ENCODE measurements at regions not wholly inside any gene's neighbourhood (a gene's known extent, or its start where the extent isn't known, plus 50 kb on each side); places are given as distances from the start of the nearest gene placed in this dataset.
"Not testable (repeated sequence)": the region's sequence is repeated elsewhere in the genome, so short reads cannot be mapped to it uniquely, and the experiment has no call there.

DNA sequence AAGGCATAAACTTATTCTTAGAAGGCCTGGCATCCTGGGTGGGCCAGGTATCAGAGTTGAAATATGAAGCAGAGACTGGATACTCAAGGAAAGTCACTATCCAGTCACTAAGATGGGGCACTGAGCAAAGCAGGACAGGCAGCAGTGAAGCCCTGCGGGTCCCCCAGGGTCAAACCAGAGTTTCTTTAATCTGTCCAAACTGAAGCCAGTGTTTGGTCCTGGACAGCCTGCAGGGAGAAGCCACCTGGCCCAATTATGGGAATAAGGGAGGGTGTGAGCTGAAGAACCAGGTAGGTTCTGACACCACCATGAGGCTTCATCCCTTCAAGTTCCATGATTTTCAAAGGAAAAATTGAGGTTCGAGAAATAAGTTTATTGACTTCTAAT, 109.7 kb upstream of the FOXN2 start:
- Histone ChIP-seq H3K27me3 (ENCODE audit: control insufficient read depth in 2 of 2, insufficient read depth in 2 of 2, low read length in 2 of 2) (no peaks in the 10 kb centered on the region), H3K4me1 (ENCODE audit: control insufficient read depth in 2 of 2, insufficient read depth in 2 of 2, low read length in 2 of 2) (no peaks in the 10 kb centered on the region), H3K4me3 (ENCODE audit: low read length in 2 of 2) (no peak overlapping the region), H3K36me3 (ENCODE audit: control insufficient read depth in 2 of 2, insufficient read depth in 2 of 2, low read length in 2 of 2) (no peaks in the 10 kb centered on the region), H3K9me3 (ENCODE audit: control insufficient read depth in 2 of 2, low read length in 2 of 2) (no peaks in the 10 kb centered on the region), H3K27ac (ENCODE audit: low read depth in 2 of 2, low read length in 2 of 2) (no peak overlapping the region), H3K9ac (ENCODE audit: low read depth in 1 of 2, low read length in 2 of 2) (no peak overlapping the region)

GRCh38 chr2:48205137-48205798, 109.2 kb upstream of the FOXN2 start:
- Histone ChIP-seq H3K27me3 (ENCODE audit: control insufficient read depth in 2 of 2, insufficient read depth in 2 of 2, low read length in 2 of 2) (no peaks in the 10 kb centered on the region), H3K36me3 (ENCODE audit: control insufficient read depth in 2 of 2, insufficient read depth in 2 of 2, low read length in 2 of 2) (no peaks in the 10 kb centered on the region), H3K9ac (ENCODE audit: low read depth in 1 of 2, low read length in 2 of 2) (peak overlapping the region in 1 of 2 donors; percentile 10), H3K9me3 (ENCODE audit: control insufficient read depth in 2 of 2, low read length in 2 of 2) (no peaks in the 10 kb centered on the region), H3K4me1 (ENCODE audit: control insufficient read depth in 2 of 2, insufficient read depth in 2 of 2, low read length in 2 of 2) (no peaks in the 10 kb centered on the region), H3K27ac (ENCODE audit: low read depth in 2 of 2, low read length in 2 of 2) (no peak overlapping the region), H3K4me3 (ENCODE audit: low read length in 2 of 2) (no peak overlapping the region)

DNA sequence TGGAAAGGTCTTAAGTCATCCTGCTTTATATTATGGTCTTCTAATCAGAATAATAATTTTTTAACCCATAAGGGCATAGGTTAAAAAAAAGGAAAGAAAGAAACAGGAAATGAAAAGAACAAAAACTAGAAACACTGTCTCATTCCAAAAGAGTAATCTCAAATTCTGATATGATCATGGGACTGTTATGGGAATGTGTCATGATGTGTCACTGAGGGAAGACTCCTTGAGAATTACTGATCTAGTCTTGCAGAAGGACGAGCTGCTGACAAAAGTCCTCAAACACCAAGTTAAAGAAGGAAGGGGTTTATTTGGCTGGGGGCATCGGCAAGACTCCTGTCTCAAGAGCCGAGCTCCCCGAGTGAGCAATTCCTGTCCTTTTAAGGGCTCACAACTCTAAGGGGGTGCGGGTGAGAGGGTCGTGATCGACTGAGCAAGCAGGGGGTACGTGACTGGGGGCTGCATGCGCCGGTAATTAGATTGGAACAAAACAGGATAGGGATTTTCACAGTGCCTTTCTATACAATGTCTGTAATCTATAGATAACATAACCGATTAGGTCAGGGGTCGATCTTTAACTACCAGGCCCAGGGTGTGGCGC, 108.3 kb upstream of the FOXN2 start:
- not testable (repeated sequence) for H3K4me1 ChIP-seq (ENCODE audit: control insufficient read depth in 2 of 2, insufficient read depth in 2 of 2, low read length in 2 of 2); H3K9ac ChIP-seq (ENCODE audit: low read depth in 1 of 2, low read length in 2 of 2); H3K36me3 ChIP-seq (ENCODE audit: control insufficient read depth in 2 of 2, insufficient read depth in 2 of 2, low read length in 2 of 2); H3K4me3 ChIP-seq (ENCODE audit: low read length in 2 of 2); H3K9me3 ChIP-seq (ENCODE audit: control insufficient read depth in 2 of 2, low read length in 2 of 2); H3K27me3 ChIP-seq (ENCODE audit: control insufficient read depth in 2 of 2, insufficient read depth in 2 of 2, low read length in 2 of 2); H3K27ac ChIP-seq (ENCODE audit: low read depth in 2 of 2, low read length in 2 of 2)

- Histone ChIP-seq H3K27ac (ENCODE audit: low read depth in 2 of 2, low read length in 2 of 2) (no peak overlapping the region), H3K9ac (ENCODE audit: low read depth in 1 of 2, low read length in 2 of 2) (no peak overlapping the region), H3K9me3 (ENCODE audit: control insufficient read depth in 2 of 2, low read length in 2 of 2) (no peaks in the 10 kb centered on the region), H3K4me3 (ENCODE audit: low read length in 2 of 2) (no peak overlapping the region), H3K27me3 (ENCODE audit: control insufficient read depth in 2 of 2, insufficient read depth in 2 of 2, low read length in 2 of 2) (no peaks in the 10 kb centered on the region), H3K36me3 (ENCODE audit: control insufficient read depth in 2 of 2, insufficient read depth in 2 of 2, low read length in 2 of 2) (no peaks in the 10 kb centered on the region), H3K4me1 (ENCODE audit: control insufficient read depth in 2 of 2, insufficient read depth in 2 of 2, low read length in 2 of 2) (no peaks in the 10 kb centered on the region)
These were observed 107.3 kb upstream of the FOXN2 start for GRCh38 chr2:48207201-48207641.

GRCh38 chr2:48207851-48208250, 106.6 kb upstream of the FOXN2 start:
- H3K36me3 ChIP-seq (ENCODE audit: control insufficient read depth in 2 of 2, insufficient read depth in 2 of 2, low read length in 2 of 2) = no peaks in the 10 kb centered on the region
- no peaks in the 10 kb centered on the region for H3K4me1 ChIP-seq (ENCODE audit: control insufficient read depth in 2 of 2, insufficient read depth in 2 of 2, low read length in 2 of 2)
- H3K27ac ChIP-seq (ENCODE audit: low read depth in 2 of 2, low read length in 2 of 2) = no peak overlapping the region
- H3K27me3 ChIP-seq (ENCODE audit: control insufficient read depth in 2 of 2, insufficient read depth in 2 of 2, low read length in 2 of 2) = no peaks in the 10 kb centered on the region
- H3K4me3 ChIP-seq (ENCODE audit: low read length in 2 of 2) = no peak overlapping the region
- H3K9me3 ChIP-seq (ENCODE audit: control insufficient read depth in 2 of 2, low read length in 2 of 2) = no peaks in the 10 kb centered on the region
- H3K9ac ChIP-seq (ENCODE audit: low read depth in 1 of 2, low read length in 2 of 2) = no peak overlapping the region

DNA sequence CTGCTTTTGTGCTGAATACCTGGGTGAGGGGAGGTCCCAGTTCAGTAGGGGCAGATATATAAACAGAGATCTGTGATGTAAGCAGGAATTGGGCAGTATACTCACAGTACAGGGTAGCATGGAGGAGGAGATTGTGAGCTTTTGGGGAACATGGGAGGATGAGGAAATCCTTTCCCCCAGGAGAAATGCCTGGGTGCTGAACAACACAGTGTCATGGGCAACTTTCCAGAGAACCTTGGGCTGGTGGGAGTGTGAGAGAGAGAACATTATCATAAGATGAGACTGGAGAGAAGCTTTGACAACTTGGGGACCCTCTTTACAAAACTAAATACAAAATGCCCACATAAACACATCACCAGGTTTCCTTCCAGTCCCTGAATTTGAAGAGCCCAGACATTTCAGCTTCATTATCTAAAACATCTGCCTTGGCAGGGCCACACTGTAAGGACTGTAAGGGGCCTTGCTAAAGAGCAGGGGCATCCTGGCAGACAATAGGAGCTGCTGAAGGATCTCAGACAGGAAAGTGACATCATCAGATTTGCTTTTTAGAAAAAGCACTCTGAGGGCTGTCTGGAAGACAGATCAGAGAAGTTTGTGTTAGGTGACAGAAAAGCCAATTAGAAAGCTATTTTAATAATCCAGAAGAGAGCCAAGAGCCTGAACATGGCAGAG, 105.1 kb upstream of the FOXN2 start:
- Histone ChIP-seq H3K9me3 (ENCODE audit: control insufficient read depth in 2 of 2, low read length in 2 of 2) (no peaks in the 10 kb centered on the region), H3K4me1 (ENCODE audit: control insufficient read depth in 2 of 2, insufficient read depth in 2 of 2, low read length in 2 of 2) (no peaks in the 10 kb centered on the region), H3K4me3 (ENCODE audit: low read length in 2 of 2) (no peak overlapping the region), H3K27ac (ENCODE audit: low read depth in 2 of 2, low read length in 2 of 2) (no peak overlapping the region), H3K27me3 (ENCODE audit: control insufficient read depth in 2 of 2, insufficient read depth in 2 of 2, low read length in 2 of 2) (no peaks in the 10 kb centered on the region), H3K36me3 (ENCODE audit: control insufficient read depth in 2 of 2, insufficient read depth in 2 of 2, low read length in 2 of 2) (no peaks in the 10 kb centered on the region), H3K9ac (ENCODE audit: low read depth in 1 of 2, low read length in 2 of 2) (no peak overlapping the region)

DNA sequence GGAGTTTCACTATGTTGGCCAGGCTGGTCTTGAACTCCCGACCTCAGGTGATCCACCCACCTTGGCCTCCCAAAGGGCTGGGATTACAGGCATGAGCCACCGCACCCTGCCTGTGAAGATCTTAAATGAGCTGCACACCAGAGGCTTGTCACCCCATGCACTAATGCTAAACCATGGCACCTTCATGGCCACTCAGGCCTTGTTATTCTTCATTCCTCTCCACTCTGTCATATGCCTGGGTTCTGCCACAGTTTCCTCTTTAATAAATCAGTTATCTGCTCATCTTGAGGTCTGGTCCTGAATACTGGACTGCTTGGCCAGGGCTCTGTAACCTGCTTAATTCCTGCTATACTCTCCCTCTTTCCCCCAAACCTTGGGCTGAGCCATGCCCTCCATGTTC, 104.3 kb upstream of the FOXN2 start:
- no peaks in the 10 kb centered on the region for H3K36me3 ChIP-seq (ENCODE audit: control insufficient read depth in 2 of 2, insufficient read depth in 2 of 2, low read length in 2 of 2)
- no peak overlapping the region for H3K27ac ChIP-seq (ENCODE audit: low read depth in 2 of 2, low read length in 2 of 2)
- no peaks in the 10 kb centered on the region for H3K4me1 ChIP-seq (ENCODE audit: control insufficient read depth in 2 of 2, insufficient read depth in 2 of 2, low read length in 2 of 2)

DNA sequence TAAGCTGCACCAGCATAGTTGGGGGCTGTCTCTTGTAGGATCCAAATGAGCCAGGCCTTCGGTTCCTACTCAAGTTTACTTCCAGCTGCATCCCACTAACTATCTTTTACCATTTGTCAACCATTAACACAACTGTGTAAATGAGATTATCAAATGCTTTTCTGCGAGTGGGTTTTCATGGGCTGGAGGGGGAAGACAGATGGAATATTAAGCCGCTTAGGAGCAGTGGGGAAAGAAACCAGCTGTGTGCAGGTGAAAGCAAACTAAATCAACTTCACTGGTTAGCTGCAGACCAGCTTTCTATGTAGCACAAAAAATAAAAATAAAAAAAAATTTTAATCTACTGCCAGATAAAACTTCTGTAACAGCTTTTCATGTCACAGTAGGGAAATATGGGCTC, 100.8 kb upstream of the FOXN2 start:
- Histone ChIP-seq H3K9me3 (ENCODE audit: control insufficient read depth in 2 of 2, low read length in 2 of 2) (no peaks in the 10 kb centered on the region), H3K4me1 (ENCODE audit: control insufficient read depth in 2 of 2, insufficient read depth in 2 of 2, low read length in 2 of 2) (no peaks in the 10 kb centered on the region), H3K27me3 (ENCODE audit: control insufficient read depth in 2 of 2, insufficient read depth in 2 of 2, low read length in 2 of 2) (no peaks in the 10 kb centered on the region), H3K27ac (ENCODE audit: low read depth in 2 of 2, low read length in 2 of 2) (no peak overlapping the region), H3K36me3 (ENCODE audit: control insufficient read depth in 2 of 2, insufficient read depth in 2 of 2, low read length in 2 of 2) (no peaks in the 10 kb centered on the region), H3K9ac (ENCODE audit: low read depth in 1 of 2, low read length in 2 of 2) (no peak overlapping the region), H3K4me3 (ENCODE audit: low read length in 2 of 2) (no peak overlapping the region)

More for the DNA sequence above, 104.3 kb upstream of the FOXN2 start:
- Histone ChIP-seq H3K9ac (ENCODE audit: low read depth in 1 of 2, low read length in 2 of 2) (no peak overlapping the region), H3K4me3 (ENCODE audit: low read length in 2 of 2) (no peak overlapping the region), H3K27me3 (ENCODE audit: control insufficient read depth in 2 of 2, insufficient read depth in 2 of 2, low read length in 2 of 2) (no peaks in the 10 kb centered on the region), H3K9me3 (ENCODE audit: control insufficient read depth in 2 of 2, low read length in 2 of 2) (no peaks in the 10 kb centered on the region)

GRCh38 chr2:48218169-48218568, 96.3 kb upstream of the FOXN2 start:
- H3K27me3 ChIP-seq (ENCODE audit: control insufficient read depth in 2 of 2, insufficient read depth in 2 of 2, low read length in 2 of 2) = no peaks in the 10 kb centered on the region
- no peak overlapping the region for H3K27ac ChIP-seq (ENCODE audit: low read depth in 2 of 2, low read length in 2 of 2)
- peaks cover 0 to 6% of the 10 kb centered on the region in 2 donors for H3K4me1 ChIP-seq (ENCODE audit: control insufficient read depth in 2 of 2, insufficient read depth in 2 of 2, low read length in 2 of 2)

DNA sequence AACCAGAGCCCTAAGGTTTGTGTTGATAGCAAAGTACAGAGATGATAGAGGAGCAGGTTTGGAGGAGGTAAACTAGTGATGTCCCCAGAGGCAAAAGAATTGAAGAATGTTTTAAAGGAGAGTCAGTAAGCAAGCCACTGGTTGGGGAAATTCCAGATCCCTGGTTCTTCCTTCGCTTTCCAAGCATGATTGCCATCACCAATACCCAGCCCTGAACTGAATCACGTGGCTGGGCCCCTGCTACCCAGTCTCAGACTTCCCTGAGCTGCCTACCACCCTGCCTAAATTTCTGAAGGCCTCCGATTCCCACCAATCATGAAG, 95.3 kb upstream of the FOXN2 start:
- H3K4me1 ChIP-seq (ENCODE audit: control insufficient read depth in 2 of 2, insufficient read depth in 2 of 2, low read length in 2 of 2) = peaks cover 0 to 6% of the 10 kb centered on the region in 2 donors
- H3K9ac ChIP-seq (ENCODE audit: low read depth in 1 of 2, low read length in 2 of 2) = no peak overlapping the region
- H3K27ac ChIP-seq (ENCODE audit: low read depth in 2 of 2, low read length in 2 of 2) = no peak overlapping the region
- H3K9me3 ChIP-seq (ENCODE audit: control insufficient read depth in 2 of 2, low read length in 2 of 2) = no peaks in the 10 kb centered on the region
- no peak overlapping the region for H3K4me3 ChIP-seq (ENCODE audit: low read length in 2 of 2)
- H3K27me3 ChIP-seq (ENCODE audit: control insufficient read depth in 2 of 2, insufficient read depth in 2 of 2, low read length in 2 of 2) = no peaks in the 10 kb centered on the region
- no peaks in the 10 kb centered on the region for H3K36me3 ChIP-seq (ENCODE audit: control insufficient read depth in 2 of 2, insufficient read depth in 2 of 2, low read length in 2 of 2)

More at GRCh38 chr2:48218169-48218568, 96.3 kb upstream of the FOXN2 start:
- Histone ChIP-seq H3K4me3 (ENCODE audit: low read length in 2 of 2) (no peak overlapping the region), H3K9ac (ENCODE audit: low read depth in 1 of 2, low read length in 2 of 2) (no peak overlapping the region), H3K9me3 (ENCODE audit: control insufficient read depth in 2 of 2, low read length in 2 of 2) (no peaks in the 10 kb centered on the region), H3K36me3 (ENCODE audit: control insufficient read depth in 2 of 2, insufficient read depth in 2 of 2, low read length in 2 of 2) (no peaks in the 10 kb centered on the region)
